AML-193 (cell line): ENCODE measurements at regions not wholly inside any gene's neighbourhood (a gene's known extent, or its start where the extent isn't known, plus 50 kb on each side); places are given as distances from the start of the nearest gene placed in this dataset.

Experiments used
- DNase-seq, 2 experiments: peaks; one replicate each; lab custom pipeline; 2025; lab: John Stamatoyannopoulos, UW

DNA sequence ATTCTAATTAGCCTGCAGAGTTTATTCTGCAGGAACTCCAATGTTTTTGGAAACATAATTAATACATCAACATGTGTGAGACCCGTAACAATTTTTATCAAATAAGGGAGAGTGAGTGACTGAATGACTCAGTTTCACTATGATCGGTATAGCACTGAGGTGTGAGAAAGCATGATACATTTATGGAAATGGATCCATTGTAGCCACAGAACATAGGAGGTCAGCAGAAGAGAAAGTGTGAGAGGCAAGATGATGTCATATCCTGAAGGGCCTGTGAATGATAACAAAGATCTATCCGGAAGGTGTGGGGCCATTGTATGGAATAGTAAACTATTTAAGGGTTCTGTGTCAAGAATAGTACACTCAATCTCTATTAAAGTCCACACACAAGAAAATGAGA is 1406.1 kb upstream of the TENM4 start:
- DNase-seq = no peak

DNA sequence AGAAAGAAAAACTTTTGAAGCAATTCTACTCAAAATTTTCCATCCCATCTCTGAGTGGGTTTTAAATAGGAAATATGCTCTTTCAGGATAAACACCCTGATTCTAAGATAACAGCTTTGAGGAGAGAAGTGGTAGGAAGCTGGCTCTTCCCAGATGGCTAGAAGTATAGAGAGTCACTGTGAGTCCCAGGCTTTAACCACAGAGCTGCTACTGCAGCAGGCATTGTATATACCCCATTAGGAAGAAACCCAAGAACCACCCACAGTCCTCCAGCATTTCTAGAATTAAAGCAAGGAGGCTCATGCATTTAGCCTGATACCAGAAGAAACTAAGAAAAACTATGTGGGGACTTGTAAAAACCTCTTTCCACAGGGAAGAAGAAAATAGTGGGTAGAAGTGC is 1405.6 kb upstream of the TENM4 start:
- no peak for DNase-seq

DNA sequence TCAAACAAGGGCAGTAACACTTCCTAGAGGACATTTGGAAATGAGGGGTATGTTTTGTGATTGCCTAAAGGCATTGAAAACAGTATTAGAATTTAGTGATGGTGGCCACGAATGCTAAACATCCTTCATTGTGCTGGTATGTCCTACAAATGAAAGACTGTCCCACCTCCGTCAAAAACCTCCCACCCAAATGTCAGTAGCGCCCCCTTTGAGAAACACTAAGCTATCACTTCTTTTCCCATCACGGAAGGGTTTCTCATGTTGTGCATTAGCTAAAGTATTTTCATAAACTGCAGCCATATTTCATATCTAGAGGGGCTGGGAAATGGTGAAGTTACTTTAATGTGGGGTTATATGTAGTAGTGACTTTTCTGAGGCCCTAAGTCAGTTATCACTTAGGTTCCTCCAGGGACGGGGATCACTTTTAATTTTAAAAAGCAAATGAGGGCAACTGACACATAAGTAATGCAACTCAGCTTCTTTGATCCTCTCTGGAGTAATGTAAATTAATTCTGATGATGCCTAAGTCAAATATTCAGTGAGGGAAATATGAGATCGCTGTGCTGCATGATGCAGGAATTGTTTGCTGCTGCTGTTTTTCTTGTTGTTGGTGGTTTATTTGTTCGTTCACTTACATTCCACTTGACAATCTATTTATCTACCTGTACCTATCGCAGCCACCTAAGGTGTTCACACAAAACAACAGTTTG is 1403.4 kb upstream of the TENM4 start:
- no peak for DNase-seq

DNA sequence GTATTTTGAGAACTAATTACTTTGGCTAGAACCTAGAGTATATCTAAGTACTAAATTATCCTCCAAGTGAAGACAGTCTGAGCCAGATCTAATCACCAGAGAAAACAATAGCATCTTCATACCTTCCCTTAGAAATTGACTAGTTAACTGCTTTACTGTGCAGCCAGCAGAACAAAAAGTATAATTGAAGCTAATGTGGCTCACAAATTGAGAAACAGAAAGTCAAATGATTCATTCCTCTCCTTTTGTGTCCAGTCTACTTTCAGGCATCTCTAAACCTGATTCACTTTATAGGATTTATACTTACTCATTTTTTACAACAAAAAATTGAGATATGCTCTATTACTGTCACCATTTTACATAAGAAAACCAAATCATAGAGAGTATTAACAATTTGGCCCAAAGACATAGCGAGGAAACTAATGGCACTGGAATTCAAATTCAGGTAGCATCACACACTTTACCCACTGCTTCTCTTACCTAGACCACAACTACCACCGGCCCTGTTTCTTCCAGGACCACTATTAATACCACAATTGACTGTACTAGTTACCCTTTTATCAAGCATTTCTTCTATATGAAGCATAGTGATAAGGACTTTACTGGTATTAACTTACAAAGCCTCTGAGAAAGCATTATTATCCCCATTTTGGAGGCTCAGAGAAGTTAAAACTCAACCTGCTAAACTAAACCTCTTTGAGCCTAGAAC is 1402.6 kb upstream of the TENM4 start:
- no peak for DNase-seq

DNA sequence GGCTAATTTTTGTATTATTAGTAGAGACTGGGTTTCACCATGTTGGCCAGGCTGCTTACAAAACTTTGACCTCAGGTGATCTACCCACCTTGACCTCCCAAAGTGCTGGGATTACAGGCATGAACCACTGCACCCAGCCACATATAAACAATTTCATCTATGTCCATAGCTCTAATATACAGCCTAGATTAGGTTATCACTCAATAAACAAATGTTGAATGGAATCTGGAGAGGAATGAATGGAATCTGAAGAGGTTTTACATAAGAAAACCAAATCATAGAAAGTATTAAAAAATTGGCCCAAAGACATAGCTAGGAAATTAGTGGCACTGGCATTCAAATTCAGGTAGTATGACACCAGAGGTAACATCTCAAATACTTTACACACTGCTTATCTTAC is 1401.4 kb upstream of the TENM4 start:
- no peak for DNase-seq

DNA sequence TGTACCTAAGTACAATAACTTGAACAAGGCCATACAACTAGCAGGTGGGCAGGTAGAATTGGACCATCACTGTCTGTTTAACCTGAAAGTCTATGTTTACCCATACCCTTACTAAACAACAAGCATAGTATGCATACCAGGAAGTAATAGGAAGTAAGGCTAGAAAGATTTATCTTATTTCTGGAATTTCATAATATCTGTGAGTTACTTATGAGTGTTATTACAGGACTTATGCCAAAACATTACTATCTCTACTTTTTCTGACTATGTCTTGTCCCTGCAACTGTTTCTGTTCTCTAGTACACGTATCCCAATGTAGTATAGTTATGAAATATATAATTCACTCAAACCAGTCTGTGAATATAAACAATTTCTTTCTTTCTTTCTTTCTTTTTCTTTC is 1400.8 kb upstream of the TENM4 start:
- DNase-seq = no peak

DNA sequence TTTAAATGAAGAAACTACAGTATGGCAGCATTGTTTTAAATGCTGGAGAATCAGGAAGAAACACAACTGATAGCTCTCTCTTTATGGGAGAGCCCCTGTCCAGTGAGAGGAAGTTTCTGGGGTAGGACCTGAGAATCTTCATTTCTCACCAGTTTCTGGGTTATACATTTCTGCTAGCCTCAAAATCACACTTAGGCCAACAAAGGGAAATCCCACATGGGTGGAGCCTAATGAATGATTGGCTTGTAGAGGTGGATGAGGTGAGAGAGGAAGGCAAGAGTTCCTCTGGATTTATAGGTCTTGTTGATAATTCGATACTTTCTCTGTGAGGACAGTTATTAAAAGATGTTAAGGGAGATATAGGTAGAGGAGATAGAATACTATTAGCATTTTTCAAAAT is 1397.3 kb upstream of the TENM4 start:
- no peak for DNase-seq

DNA sequence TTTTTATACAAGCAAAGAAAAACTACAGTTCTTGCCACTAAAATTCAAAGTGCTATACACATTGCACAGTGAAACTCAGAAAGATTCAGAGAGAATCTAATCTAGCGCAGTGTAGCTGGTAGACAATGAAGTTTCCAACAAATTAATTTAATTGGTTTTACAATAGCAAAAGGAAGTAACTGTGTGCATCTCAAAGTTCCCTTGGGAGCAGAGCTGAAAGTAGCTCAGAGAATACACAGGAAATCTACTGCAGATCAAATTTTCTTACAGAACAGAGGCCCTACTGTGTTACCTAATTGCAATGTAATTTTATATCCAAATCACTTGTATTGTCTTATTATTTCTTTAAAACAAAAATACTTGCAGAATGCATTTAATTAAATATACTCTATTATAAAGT is 1396.2 kb upstream of the TENM4 start:
- DNase-seq = no peak

DNA sequence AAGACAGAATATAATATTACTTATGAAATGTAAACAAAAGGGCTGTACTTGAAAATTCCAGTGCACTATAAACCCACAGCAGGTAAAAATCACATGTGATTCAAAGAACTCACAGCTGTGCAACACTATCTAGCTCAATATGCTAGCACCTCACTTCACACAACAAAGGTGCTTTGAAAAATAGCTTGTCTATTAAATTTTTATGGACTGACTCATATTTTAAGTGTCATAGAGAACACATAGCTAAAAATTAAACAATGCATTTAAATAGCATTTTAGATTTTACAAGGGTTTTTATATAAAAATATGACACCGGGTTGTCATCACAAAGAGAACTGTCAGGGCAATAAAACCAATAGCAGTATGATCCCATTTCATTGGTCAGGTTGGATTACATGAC is 1390.5 kb upstream of the TENM4 start:
- no peak for DNase-seq

DNA sequence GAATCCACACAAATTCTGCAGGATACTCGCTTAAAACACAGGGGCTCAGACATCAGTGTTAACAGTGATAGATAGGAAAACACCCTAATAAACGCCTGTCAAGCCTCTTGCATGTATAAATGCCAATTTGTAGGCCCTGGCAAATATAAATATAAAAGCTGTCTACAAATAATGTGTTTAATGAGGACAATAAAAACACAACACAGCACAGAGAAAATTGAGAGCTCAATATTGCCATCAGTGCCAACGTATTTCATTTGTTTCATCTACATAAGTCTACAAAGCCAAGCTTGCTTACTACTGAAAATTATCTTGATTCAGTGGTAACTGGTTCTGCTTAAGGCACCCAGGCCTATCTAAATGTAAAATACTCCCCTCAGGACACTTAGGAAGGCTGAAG is 1387.0 kb upstream of the TENM4 start:
- DNase-seq = no peak

DNA sequence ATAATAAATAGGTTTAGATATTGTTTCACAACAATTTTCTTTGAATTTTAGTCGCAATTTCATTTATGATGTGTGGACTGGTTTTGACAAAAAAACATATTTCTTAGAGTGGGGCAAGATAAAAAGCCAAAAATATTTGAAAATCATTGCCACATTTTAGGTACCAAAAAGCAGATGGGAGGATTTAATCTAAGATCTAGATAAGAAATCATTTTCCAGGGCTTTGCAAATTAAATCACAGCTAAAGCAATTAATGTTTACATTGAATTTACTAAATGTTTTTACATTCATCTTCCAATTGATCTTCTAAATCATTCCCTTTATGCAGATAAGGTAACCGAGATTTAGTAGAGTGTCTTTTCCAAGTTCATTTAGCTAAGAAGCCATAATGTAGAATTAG is 1386.0 kb upstream of the TENM4 start:
- DNase-seq = no peak

DNA sequence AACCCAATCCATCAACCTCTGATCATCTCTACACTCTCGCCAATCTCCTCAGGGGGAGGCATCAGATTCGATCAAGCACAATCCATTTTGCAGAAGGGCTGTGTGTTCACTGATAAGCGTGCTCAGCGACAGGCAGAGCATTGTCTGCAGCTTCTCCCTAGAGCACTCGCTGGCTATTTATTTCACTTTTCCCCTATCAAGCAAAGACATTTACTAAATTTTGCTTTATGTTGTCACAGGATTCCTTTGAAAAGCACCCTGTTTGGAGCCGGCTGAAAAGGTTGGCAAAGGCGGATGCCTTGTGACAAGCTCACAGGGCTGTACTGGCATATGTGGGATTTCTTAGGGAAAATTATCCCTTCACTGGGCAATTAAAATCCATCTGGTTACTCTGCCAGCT is 1381.5 kb upstream of the TENM4 start:
- no peak for DNase-seq

DNA sequence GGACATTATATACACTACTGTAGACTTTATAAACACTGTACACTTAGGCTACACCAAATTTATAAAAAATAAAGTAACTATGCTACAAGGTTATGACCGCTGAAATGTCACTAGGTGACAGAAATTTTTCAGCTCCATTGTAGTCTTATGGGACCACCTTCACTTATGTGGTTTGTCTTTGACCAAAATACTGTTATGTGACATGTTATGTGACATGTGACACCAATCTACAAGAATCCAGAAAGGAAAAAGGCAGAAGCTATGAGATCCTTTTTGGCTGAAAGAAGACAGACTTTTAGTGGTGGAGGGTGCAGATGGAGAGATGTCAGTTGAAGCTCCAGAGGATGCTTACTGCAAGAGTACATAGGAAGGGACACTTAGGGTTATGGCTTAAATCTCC is 1378.4 kb upstream of the TENM4 start:
- DNase-seq = no peak

DNA sequence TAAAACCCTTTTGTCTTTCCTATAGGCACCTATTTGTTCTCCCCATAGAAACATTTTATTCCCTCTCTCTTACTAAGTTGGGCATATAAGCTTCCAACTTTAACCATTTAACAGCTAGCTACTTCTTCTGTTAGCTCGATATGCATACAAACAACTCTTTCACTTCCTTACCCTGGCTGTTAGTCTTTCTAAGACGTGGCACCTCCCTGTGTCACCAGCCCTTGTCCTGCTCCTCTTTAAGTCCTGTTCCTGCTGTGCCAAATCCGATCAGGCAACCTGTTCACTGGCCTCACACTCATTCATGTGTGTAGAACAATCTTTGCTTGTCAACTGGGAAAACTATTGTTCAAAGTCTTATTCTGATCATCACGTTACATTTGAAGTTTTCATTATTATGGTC is 1376.1 kb upstream of the TENM4 start:
- no peak for DNase-seq

DNA sequence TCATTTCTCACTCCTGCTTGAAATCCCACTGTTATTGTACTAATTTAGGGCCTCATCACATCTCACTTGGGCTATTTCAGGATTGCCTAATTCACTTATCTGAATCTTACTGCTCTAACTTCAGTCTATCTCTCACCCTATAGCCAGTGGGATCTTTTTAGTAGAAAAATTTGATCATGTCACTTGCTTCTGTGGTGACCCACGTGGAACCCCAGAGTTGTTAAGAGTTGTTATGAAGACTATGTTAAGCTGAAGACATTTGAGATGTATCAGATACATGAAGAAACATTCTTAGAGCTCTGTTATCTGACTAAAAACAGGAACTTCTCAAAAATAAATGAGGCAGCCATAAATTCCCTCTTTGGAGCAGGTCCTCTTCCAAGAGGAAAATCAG is 1375.6 kb upstream of the TENM4 start:
- DNase-seq = no peak

DNA sequence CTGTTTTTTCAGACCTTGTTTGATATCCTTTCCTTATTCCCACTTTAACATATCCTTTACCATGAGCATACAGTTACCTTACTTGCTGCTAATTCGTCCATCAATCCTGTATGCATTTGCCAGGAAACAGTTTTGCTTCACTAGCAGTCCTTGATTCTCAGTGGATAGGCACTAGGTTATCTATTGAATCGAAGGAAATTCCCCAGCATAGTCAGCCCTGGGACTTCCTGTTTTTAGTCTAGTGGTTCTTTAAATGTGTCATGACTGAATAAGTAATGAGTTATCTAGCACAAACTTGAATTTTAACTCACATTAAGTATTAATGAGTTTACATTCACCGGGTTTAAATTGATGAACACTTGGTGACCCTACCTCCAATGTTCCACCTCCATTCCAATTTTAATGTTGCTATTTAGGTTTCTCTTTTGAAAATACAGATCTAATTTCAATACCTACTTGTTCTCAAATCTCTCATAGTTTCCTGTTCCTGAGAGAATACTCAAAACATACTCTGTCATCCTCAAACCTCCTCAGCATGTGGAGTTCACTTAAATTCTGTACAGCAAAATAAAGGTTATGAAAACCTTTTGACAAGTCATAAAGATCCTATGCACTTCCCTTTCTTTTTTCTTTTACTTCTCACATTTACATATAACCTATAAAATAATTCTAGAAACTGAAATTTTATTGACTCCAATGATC is 1375.1 kb upstream of the TENM4 start:
- no peak for DNase-seq

DNA sequence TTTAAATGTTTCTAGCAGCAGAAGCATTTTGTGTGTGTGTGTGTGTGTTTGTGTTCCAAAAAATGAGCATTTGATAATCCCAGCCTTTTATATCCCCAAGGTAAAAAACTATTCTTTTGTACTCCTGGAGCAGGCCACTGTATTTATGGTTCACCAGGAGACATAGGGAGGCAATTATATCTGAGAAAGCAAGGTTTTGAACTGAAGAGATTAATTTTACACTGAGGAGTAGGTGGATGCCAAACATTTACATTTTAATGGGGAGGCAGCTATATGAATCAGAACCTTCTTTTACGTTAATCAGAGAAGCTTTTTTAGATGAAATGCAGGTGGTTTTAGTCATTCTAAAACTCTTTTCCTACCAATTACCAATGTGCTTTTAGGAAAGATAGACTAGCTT is 1374.0 kb upstream of the TENM4 start:
- DNase-seq = no peak

DNA sequence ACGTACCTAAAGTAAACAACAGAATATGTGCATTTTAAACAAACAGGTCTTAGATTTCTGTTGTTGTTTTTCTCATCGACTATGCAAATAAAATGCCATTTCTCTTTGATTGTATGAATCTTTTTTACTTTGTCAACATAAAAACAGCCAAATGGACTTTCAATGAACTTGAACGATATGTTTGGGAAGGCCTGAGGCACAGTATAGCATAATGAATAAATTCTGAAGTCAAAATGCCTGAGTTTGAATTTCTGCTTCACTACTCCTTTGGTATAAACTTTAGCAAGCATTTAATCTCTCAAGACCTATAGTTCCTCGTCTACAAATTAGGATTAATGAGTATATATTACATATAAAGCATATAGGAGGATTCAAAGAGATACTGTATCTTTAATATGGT is 1369.9 kb upstream of the TENM4 start:
- DNase-seq = no peak

DNA sequence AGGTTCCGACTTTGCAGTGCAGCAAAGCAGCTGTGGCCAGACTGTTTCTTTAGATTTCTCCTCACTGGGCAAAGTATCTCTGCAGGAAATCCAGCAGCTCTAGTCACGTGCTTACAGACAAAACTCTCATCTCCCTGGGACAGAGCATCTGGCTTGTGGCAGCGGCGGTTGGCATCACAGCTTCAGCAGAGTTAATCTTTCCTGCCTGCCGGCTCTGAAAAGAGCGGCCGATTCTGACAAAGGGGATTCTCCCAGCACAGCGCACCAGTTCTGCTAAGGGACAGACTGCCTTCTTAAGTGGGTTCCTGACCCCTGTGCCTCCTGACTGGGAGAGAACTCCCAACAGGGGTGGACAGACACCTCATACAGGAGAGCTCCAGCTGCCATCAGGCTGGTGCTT is 1357.3 kb upstream of the TENM4 start:
- DNase-seq = no peak

DNA sequence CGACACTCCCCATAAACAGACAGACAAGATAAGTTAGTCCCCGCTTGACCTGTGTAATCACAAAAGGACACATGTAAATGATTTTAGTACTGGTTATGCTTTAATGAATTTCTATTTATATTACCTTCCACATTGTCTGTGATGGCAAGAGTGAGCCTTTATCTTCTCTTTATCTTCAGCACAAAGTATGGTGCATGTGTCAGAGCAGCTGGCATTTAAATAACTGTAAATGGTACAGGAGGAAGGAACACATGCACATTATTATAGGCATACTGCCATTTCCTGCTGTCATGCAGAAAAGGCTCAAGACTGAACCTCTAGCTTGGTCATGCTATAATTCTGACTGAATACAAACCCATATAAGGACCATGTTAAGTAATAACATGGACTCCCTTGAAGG is 1342.7 kb upstream of the TENM4 start:
- no peak for DNase-seq

DNA sequence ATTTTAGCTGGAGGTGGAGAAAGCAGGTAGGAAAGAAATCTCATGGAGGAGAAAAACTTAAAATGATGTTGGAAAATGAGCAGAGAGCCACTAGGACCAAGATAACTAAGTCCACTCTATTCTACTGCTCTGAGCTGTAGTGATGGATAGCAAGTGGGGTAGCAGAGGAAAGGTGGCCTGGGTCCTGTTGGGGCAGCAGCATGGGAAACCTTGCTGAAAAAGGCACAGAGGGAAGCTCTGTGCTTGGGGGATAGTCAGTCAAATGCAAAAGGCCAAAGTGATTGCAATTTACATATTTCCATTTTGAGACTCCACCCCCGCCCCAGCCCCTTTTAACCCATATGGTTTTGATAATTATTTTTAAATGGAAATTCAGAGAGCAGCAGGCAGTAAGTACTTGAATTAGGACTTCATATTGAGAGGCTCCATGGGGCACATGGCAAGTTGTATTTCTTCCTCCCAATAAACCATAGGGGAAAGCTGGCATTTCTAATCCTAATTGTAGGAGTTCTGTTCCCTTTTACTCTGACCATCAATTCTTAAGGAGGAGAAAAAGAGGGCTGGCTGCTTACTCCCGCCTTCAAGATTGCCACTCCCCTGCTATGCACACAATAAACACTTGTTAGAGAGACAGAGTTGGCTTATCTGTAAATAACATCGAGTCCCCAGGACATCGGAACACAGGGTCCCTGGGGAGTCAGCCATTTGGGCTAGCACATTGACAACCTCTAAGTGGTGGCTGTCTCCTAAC is 1341.5 kb upstream of the TENM4 start:
- DNase-seq = no peak

DNA sequence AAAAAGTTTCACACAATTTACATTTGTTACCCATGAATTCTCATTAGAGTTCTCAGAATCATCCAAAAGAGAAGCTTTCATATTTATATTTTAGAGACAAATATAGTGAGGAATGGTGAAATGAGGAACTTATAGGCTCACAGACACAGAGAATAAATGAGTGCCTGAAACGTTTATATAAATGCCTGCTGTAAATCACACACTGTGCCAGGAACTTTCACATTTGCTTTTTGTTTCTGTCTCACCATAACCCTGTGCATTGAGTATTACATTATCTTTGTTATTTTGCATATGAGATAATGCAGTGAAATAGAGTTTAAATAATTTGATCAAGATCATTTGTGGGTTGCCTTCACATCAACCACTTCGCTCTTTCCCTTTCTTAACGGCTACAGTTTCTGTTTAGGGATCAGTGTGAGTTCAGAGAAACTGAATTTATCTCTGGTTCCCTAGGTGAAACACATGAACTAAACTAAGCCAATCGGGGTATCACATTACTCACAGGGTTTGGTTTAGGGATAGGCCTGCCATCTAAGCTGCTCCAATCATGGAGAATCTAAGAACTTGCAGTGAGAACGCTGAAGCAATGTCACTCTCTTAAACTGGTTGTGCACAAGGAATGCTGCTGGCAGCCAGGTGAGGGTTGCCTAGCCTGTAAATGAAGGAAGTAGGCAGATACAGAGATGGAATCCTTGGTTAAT is 1339.2 kb upstream of the TENM4 start:
- no peak for DNase-seq
